NCI-H1092 treated with DMSO at 0.1 percent for 48 hours (cell line): ENCODE measurements at regions not wholly inside any gene's neighbourhood (a gene's known extent, or its start where the extent isn't known, plus 50 kb on each side); places are given as distances from the start of the nearest gene placed in this dataset.
"Not testable (repeated sequence)": the region's sequence is repeated elsewhere in the genome, so short reads cannot be mapped to it uniquely, and the experiment has no call there.

Experiments used
- DNase-seq: peaks from one replicate; lab custom pipeline; 2025; lab: John Stamatoyannopoulos, UW

DNA sequence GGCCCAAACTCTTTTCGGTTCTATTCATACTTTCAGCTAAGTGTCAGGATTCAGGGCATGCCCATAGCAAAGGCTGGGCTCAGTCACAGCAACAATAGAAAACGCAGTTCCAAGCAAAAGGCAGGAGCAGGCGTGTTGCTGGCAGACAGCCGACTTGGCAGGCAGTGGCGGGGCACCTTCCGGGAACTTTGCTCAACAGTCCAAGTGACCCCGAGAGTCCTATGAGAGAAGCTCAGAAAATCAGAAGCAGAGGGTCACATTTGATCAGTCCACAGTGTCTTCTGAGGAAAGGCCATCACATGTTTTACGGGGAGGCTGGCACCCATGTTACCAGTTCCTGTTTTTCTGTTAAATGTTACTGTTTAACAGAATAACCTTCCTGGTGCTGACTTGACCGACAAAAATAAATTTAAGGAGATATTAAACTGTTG lies 115.0 kb downstream of the DACT1 start:
- no peak for DNase-seq

DNA sequence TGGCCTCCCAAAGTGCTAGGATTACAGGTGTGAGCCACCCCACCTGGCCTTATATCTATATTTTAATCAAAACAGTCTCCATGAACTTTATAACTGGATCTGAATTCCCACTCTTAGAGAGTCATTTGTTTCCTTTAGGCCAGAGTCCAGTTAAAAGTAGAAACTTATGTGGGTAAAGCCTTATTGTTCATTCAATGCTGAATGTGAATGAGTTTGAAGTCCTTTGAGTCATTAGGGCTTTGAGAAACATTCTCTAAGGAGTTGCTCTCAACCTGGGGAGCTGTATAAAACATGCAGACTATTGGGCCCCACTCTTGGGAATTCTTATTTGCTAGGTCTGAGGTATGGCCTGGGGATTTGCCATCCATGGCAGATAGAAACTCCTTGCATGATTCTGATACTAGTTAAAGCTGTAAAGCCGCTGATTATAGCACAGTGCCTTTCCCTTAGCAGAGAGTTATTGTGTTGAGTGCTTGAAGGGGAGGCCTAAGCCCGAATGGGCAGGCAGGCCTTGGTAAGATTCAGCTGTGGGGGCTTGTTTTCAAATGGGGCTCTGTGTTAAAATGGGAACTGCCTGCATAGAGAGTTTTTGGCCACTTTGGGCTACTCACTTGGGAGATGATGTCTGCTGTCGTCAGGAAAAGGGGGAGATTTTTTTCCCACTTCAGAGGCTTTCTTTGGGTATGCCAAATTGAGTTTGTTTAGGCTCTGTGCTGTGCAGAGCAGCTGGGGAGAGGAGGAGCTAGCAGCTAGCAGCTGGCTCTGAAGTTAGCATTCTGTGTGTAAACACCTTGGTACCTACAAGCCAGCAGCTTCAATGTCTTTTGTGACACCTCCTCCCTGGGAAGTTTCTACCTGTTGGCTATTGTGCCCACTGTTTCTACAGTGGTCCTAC lies 117.5 kb downstream of the DACT1 start:
- peak; percentile 32 for DNase-seq

DNA sequence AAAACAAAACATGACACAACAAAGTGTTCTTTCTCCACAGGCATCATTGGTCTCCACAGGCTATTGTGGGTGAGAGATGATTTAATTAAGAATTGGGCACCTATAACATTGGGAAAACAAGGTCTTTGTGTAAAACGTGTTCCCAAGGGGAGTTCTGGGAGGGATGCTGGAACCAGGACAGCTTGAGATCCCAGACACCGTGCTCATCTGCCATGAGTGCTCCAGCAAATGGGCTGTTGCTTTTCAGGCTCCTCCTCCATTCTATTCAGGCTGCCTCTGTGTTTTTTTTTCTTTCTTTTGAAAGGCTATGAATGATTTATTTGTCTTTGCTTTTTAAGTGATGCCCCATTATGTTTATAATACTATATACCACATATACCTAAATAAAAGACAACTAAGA lies 122.4 kb downstream of the DACT1 start:
- no peak for DNase-seq

DNA sequence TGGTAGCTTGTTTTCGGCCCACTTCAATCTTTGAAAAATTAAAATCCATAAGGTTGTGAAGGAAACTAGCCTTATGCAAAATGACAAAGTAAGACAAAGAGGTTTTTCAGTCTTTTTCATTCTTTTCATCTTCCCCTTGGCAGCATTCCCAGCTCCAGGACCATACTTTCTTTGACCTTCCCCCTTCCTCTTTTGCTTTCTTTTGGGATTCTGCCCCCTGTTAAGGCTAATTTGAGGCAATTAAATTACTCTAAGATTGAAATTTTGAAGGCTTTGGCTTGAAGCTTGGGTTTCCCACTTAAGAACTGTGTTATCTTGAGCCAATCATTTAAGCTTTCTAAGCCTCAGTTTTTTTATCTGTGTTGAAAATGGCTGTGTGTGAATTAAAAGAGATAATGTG lies 124.9 kb downstream of the DACT1 start:
- DNase-seq = no peak

DNA sequence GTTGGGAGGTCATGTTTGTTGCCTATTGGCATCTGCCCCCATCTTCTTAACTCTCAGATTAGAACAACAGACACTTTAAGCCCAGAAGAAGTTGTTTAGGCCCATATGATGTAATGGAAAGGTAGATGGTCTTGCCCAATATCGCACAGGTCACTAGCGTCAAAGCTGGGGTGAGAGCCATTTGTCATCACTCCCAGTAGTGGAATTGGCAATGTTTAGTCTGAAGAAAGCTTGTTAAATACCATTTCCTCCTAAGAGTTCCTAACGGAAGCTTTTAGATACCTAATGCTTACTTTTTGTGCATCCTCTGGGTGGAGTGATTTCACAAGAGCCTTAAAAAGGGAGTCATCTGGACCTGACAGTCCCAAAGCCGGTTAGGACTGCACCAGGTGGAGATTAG lies 125.4 kb downstream of the DACT1 start:
- DNase-seq = no peak

DNA sequence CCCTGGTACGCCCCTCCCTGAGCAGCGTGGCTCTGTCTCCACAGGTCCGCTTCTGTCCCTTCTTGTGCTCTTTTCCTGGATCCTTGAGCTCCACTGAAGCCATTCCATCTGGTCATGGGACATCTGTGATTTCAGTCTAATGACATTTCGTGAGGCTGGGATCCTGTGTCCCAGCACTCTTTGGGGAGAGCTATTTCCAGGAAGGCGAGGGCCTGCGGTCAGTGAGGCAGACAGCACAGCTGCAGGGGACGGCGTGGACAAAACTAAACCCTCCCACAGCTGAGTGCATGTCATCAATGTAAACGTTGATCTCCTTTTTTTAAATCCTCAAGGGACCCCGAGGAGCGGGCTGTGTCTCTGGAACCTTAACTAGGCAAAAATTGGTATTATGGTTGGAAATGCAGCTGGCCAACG lies 127.7 kb downstream of the DACT1 start:
- no peak for DNase-seq

DNA sequence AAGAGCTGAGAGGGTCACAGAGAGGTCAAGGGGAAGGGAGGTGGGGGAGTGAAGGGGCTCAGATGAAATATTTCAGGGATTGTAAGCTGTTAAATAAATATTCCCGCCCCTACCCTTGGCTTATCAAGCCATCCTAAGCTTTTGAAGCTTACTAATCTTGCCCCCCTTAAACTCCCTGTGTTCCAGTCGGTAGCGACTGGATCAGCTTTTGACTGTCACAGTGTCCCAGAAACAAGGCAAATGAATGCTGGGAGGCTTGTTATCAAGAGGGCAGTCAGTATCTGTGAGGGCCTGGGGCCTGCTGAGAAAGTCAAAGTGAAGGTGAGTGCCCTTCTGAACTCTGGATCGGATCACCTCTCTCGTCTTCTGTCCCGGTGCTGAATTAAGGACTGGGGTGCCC lies 128.1 kb downstream of the DACT1 start:
- no peak for DNase-seq

DNA sequence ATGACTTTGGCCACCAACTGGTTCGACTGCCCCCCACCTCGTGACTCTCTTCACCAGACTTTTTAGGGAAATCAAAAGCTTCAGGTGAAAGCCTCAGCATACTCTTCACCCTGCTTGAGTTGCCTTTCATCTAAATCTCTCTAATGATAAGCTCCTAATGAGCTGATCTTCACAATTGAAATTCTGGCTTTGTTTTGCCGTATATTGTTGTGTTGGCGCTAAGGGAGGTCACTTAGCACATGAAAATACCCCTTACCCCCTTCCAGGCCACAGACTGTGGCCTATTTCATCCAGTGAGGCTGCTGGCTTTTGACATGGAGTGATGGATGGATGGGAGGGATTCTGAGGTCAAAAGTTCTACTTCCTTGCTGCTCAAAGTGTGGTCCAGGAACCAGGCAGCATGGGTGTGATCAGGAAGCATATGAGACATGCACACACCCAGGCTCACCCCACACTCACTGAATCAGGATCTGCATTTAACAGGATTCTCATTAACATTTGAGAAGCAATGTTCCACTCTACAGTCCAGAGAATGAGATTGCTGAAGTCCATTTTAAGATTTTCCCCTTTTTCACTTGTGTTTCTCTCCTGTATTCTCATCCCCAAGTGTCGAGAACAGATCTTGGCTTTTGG lies 131.4 kb downstream of the DACT1 start:
- DNase-seq = no peak

DNA sequence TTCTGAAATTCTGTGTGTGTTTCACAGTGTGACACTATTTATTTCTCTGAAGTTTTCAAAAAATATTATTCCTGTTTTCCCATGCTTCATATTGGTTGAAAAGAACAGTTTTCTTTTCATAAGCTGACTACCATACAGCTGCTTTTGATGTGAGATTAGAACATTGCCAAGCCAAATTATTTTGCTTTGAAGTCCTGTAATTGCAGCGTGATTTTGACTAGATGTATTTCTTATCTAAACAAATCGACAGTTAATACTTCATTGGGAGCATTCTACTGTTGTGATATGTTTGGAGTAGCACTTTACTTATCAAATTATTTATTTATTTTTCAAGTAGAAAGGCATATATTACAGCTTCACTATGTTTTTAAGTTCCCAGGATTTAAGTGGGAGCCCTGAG lies 132.0 kb downstream of the DACT1 start:
- DNase-seq = no peak

DNA sequence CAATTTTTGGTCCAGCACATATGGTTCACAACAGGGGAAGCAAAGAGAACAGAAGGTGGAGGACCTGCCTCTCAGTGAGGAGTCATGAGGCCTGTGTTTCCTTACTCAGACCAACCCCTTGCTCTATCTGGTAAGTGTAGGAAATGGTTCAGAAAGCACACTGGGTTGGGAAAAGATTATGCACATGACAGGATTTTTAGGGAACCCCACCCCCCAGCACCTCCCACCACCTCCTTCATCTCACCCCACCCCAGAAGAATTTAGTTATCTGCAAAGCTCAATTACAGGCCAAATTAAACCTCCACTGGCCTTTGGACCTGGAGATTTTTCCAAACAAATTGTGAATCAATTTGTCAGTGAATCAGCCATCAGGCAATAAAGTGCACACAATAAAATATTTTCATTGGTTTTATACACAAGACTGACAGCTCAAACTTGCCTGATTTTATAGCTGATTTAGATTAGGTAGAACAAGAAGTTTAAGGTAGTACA lies 132.8 kb downstream of the DACT1 start:
- DNase-seq = no peak

DNA sequence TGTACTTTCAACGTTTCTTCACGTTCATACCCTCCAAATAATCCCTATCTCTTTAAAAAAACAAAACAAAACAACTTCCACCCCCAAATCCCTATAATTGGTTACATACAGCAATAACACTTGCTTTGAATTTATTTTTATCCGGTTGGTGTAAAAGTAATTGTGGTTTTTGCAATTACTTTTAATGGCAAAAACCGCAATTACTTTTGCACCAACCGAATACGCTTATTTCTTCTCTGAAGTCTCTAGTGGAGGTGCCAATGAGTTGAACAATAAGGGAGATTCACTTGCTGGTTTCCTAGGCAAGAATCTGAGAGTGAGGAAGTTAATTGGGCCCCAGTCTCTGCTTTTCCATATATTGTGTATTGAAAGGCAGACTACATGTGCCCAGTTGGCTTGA lies 133.3 kb downstream of the DACT1 start:
- DNase-seq = no peak

DNA sequence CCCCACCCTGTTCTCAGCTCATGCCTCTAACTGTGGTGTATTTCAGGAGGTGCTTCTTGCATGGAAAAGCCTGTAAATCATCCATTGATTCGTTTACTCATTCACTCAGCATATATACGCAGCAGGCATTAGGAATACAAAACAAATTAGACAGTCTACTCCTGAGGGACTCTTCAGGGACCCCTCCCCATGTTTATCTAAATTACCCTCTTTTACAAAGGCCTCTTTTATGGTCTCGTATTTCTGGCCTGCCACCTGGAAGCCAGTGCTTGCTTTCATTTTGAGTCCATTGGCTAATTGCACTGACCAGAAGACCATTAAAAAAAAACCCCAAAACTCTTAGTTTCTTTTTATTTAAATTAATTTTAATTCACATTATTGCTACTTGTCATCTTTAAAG lies 134.4 kb downstream of the DACT1 start:
- peak; percentile 56 for DNase-seq

DNA sequence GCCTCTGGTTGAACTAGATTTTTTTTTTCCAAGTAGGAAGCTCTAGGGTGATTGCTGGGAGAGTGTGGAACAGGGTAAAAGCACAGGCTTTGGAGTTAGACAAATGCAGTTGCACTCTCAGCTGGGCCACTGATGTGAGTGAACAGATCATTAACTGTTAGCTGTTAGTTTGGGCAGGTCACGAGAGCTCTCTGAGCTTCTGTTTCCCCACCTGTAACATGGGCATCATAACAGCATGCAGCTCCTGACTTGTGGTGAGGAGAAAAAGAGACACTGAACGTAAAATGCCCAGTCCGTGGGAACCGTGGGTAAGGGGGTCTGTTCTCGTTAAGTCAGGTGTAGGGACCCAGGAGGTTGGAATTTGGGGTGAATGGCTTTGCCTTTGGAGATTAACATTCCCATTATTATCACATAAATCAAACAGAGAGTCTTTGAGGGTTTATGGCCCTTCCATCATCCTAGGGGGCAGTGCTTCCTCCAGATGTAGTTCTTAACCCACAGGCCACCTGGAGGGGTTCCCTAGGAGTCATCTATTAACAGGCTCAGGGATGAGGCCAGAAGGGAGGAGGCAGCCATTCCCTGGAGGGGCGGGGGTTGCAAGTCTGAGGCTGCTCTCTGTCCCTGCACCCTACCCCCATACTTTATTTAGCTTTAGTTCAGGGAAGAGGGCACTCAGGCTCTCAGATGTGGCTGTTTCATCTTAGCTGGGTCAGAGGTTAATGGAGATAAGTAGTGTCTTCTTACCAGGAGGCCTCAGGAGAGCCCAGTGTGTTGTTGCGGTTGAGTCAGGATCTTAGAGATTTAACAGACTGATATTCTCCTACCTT lies 135.2 kb downstream of the DACT1 start:
- DNase-seq = no peak

DNA sequence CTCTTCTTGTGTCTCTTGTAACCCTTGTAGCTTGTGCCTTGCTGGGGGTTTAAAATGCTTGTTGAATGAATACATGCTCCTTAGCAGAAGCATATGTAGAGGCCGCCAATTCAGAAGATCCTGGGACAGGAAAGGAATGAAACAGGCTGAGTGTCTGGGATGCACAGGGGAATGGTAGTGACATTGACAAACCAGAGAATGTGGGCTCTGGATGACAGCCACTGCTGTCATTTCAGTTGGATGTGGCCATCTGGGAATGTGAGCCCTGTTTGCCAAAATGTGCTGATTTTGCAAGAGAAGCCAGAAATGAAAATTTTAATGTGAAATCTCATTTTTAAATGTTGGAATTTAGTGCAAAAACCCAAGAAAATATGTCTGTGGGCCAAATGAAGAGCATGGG lies 136.8 kb downstream of the DACT1 start:
- DNase-seq = no peak

DNA sequence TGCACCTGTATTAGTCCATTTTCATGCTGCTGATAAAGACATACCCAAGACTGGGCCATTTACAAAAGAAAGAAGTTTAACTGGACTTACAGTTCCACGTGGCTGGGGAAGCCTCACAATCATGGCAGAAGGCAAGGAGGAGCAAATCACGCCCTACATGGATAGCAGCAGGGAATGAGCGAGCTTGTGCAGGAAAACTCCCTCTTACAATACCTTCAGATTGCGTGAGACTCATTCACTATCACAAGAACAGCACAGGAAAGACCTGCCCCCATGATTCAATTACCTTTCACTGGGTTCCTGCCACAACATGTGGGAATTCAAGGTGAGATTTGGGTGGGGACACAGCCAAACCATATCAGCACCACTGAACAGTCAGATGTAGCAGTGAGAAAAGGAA lies 137.4 kb downstream of the DACT1 start:
- not testable (repeated sequence) for DNase-seq

DNA sequence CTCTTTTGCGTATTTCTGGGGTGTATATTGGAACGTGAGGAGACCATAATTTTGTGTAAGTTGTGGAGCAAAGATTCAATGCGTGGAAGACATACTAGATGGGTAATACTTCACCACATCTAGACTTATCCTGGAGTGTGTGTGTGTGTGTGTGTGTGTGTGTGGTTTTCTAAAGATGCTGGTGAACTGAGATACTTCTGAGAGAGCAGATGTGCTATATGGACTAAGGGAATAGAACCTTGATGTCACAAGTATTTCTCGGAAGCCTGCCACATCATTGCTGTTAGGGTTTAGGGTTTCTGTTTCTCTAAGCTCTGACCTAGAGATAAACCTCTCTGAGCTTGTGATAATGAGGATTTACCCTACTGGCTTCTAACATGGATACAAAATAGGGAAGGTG lies 138.8 kb downstream of the DACT1 start:
- DNase-seq = no peak

DNA sequence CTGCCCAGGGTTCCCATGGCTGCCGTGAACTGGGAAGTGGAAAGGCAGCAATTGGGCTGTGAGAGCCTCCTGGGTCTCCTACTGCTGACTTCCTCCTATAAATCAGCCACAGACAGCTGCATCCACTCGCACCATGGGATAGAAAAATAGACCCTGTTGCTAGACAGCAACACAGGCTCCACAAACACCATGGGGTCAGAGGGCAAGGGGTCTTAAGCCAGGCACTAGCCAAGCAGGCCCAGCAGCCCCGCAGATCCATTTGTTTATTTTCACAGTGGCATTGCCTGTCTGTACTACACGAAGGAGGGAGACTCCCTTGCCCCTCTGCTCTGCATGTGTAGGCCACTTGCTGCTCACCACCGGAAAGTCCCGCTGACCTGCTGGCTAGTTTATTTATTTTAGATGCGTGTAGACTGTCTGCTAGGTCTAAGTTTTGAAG lies 139.8 kb downstream of the DACT1 start:
- no peak for DNase-seq

DNA sequence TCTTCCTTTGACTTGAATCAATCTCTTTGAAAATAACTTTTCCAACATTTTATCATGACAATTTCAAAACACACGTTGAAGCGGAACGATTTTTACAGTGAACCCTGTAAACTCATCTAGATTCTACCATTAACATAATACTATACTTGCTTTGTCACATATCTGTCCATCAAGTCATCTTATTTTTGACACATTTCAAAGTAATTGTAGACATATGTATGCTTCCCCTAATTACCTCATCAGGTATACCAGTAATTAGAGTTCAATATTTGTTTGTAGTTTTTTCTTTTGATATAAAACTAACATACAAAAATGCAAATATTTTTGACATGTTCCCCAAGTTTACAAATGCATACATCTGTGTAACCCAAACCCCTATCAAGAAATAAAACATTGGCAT lies 140.4 kb downstream of the DACT1 start:
- DNase-seq = no peak

DNA sequence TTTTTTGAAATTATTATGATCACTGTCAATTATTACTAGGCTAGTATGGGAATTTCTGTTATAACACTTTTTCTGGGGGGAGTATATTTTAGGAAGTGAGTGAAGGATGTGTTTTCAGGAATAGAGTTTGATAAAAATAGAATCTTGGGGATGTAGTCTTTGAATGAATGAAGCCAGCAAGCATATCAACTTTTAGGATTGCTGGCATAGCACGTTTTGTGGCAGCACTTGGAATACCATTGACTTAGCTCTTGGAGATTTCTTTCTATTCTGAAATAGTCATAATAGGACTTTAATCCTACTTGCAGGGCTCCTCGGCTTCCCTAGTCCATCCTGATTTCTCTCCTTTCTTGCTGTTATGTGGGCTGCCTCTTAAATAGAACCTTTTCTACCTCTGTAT lies 141.6 kb downstream of the DACT1 start:
- no peak for DNase-seq

DNA sequence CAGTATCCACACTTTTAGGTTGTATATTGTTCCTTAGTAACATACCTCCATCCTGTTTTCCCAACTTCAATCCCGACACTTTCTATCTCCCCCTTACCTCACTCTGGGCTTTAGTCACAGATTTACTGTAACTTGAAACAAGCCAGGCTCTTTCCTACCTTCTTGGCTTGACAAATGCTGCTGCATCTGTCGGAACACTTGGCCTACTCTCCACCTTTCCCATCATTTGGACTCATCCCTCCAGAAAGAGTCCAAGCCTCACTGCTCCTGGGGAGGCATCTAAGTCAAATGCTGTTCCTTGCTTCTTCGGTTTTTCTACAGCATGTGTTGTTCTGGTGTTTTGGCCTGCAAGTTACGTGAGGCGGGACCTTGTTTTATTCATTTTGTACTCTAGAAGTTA lies 142.4 kb downstream of the DACT1 start:
- DNase-seq = no peak

DNA sequence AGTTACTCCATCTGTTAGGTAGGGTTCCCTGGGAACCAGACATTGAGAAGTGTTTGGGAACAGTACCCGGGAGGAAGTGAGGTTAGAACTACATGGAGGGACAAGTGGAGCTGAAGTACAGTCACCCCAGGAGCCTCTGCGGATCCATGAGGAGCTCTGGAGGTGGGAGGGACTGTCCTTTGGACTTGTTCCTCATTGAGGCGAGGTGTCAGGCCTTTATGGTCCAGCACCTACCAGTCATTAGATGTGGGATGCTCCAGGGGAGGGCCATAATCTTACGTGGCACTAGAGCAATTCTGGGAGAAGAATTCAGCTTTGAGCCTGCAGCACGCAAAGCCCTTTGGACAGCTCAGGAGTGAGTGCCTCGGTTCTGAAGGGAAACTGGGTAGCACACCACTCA lies 142.8 kb downstream of the DACT1 start:
- no peak for DNase-seq

DNA sequence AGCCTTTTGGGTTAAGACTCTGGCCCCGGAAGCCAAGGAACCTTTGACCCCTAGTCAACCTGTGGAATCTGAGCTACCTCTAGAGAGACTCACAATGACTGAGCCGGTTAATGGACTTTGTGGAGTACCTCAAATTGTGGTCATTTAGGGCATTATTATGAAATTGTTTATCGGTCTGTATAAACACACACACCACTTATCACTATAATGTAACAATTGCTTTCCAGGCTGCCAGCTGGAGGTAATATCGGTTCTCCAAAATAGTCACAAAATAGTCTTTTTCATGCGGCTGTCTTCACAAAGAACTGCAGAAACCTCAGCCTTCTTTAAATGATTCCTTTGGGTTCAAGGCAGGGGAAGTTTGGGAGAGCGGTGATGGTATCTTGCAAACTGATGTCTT lies 144.2 kb downstream of the DACT1 start:
- no peak for DNase-seq
